ENCODE measurements at regions not wholly inside any gene's neighbourhood (a gene's known extent, or its start where the extent isn't known, plus 50 kb on each side); places are given as distances from the start of the nearest gene placed in this dataset.

- Histone ChIP-seq H3K79me2 (no peaks in the 10 kb centered on the region), H2AFZ (no peak overlapping the region), H3K4me2 (ENCODE audit: low read length) (no peak overlapping the region), H3K36me3 (ENCODE audit: control insufficient read depth, insufficient read depth, low read length) (no peaks in the 10 kb centered on the region), H3K4me1 (no peaks in the 10 kb centered on the region), H3K9me3 (ENCODE audit: control insufficient read depth, low read length) (no peaks in the 10 kb centered on the region), H3K4me3 (ENCODE audit: low read depth, low read length) (no peak overlapping the region), H3K27ac (no peak overlapping the region), H3K27me3 (ENCODE audit: control insufficient read depth, insufficient read depth, low read length) (no peaks in the 10 kb centered on the region), H3K9ac (no peak overlapping the region)
- no peak for TF ChIP-seq CTCF (IDR thresholded peaks at IDR 0.05)
Measured at GRCh38 chr9:86997156-86997555, 49.9 kb upstream of the GAS1 start.

DNA sequence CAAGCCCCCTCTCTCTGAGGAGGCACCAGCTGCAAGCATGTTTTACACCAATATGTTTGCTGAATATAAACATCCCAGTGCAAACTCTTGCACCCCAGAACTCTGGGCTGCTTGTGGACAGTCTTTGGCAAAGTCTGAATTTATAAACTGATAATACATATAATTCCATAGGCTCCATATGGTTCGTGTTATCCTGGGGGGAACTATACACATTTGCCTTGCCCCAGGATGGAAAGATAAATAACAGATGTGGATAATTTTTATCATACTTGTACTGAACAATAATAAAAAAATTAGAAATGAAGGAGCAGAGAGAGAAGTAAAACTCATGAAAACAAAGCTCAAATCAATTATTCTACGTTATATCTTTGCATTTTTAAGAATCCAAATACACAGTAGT, 50.6 kb upstream of the GAS1 start:
- H3K27me3 ChIP-seq (ENCODE audit: control insufficient read depth, insufficient read depth, low read length): no peaks in the 10 kb centered on the region
- H3K36me3 ChIP-seq (ENCODE audit: control insufficient read depth, insufficient read depth, low read length): no peaks in the 10 kb centered on the region
- no peaks in the 10 kb centered on the region for H3K9me3 ChIP-seq (ENCODE audit: control insufficient read depth, low read length)
- no peak overlapping the region for H2AFZ ChIP-seq
- no peaks in the 10 kb centered on the region for H3K4me1 ChIP-seq
- no peak for TF ChIP-seq CTCF (IDR thresholded peaks at IDR 0.05)
- no peak overlapping the region for H3K4me3 ChIP-seq (ENCODE audit: low read depth, low read length)
- no peak overlapping the region for H3K27ac ChIP-seq
- H3K4me2 ChIP-seq (ENCODE audit: low read length): no peak overlapping the region
- H3K9ac ChIP-seq: no peak overlapping the region
- H3K79me2 ChIP-seq: no peaks in the 10 kb centered on the region

GRCh38 chr9:87002517-87002916, 55.2 kb upstream of the GAS1 start:
- no peaks in the 10 kb centered on the region for H3K27me3 ChIP-seq (ENCODE audit: control insufficient read depth, insufficient read depth, low read length)
- no peak overlapping the region for H3K9ac ChIP-seq
- no peaks in the 10 kb centered on the region for H3K36me3 ChIP-seq (ENCODE audit: control insufficient read depth, insufficient read depth, low read length)
- no peak for TF ChIP-seq CTCF (IDR thresholded peaks at IDR 0.05)
- no peaks in the 10 kb centered on the region for H3K4me1 ChIP-seq
- no peaks in the 10 kb centered on the region for H3K79me2 ChIP-seq
- no peak overlapping the region for H2AFZ ChIP-seq
- H3K4me3 ChIP-seq (ENCODE audit: low read depth, low read length): no peak overlapping the region
- H3K4me2 ChIP-seq (ENCODE audit: low read length): no peak overlapping the region
- no peak overlapping the region for H3K27ac ChIP-seq
- no peaks in the 10 kb centered on the region for H3K9me3 ChIP-seq (ENCODE audit: control insufficient read depth, low read length)

DNA sequence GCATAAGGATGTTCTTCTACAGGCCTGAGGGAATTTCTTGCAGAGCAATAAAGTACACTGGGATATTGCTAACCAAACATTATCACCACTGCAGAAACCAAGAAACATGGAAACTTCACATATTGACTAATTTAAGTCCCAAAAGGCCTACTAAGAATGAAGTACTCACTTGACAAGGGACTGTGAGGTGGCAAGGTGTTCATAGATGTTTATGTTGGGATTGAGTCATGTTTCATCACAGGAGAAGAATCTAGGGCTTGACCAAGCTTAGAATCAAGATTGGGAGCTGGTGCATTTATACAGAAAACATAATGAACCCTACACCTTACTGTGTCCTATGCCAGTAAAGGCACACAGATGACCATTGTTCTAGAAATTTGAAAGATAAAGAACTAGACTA, 56.7 kb upstream of the GAS1 start:
- TF ChIP-seq CTCF (IDR thresholded peaks at IDR 0.05): no peak
- Histone ChIP-seq H3K27me3 (ENCODE audit: control insufficient read depth, insufficient read depth, low read length) (no peaks in the 10 kb centered on the region), H3K9ac (no peak overlapping the region), H3K9me3 (ENCODE audit: control insufficient read depth, low read length) (no peaks in the 10 kb centered on the region), H3K36me3 (ENCODE audit: control insufficient read depth, insufficient read depth, low read length) (no peaks in the 10 kb centered on the region), H3K4me2 (ENCODE audit: low read length) (no peak overlapping the region), H3K4me3 (ENCODE audit: low read depth, low read length) (no peak overlapping the region), H3K79me2 (no peaks in the 10 kb centered on the region), H3K27ac (no peak overlapping the region), H3K4me1 (no peaks in the 10 kb centered on the region), H2AFZ (no peak overlapping the region)

DNA sequence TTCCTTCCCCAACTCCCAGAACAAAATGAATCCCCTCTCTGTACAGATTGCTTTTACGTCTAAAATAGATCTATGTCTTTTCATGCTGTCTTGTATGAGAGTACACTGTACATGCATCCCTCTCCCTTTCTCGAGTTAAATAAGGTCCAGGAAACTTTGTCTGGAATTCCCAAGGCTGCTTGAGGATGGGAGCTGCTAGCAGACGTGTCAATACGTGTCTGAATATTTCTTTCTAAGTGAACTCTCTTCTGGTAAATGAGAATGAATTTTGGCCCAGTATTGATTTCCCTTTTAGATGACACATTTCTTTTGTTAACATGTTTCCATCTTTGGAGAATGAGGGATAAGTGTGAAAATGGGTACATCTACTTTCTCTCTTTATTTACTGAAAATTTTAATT, 59.6 kb upstream of the GAS1 start:
- Histone ChIP-seq H3K4me3 (ENCODE audit: low read depth, low read length) (no peak overlapping the region), H3K9ac (no peak overlapping the region), H3K36me3 (ENCODE audit: control insufficient read depth, insufficient read depth, low read length) (no peaks in the 10 kb centered on the region), H3K27ac (no peak overlapping the region), H3K9me3 (ENCODE audit: control insufficient read depth, low read length) (no peaks in the 10 kb centered on the region), H3K79me2 (no peaks in the 10 kb centered on the region), H3K27me3 (ENCODE audit: control insufficient read depth, insufficient read depth, low read length) (no peaks in the 10 kb centered on the region), H3K4me2 (ENCODE audit: low read length) (no peak overlapping the region), H2AFZ (no peak overlapping the region), H3K4me1 (no peaks in the 10 kb centered on the region)
- no peak for TF ChIP-seq CTCF (IDR thresholded peaks at IDR 0.05)
